HepG2 (cell line): ENCODE measurements at regions not wholly inside any gene's neighbourhood (a gene's known extent, or its start where the extent isn't known, plus 50 kb on each side); places are given as distances from the start of the nearest gene placed in this dataset.

ENCODE experiments used
- NONO ChIP-seq, 2 experiments: fragments of 450-650 bp in 1 of 2; sonication (generic) in 1 of 2; formaldehyde crosslinking in 1 of 2; IDR thresholded peaks in 1 of 2; conservative IDR thresholded peaks in 1 of 2; 2 replicates each; pipeline versions ENCODE4 v1.6.1 to v1.8.0; 2017 to 2022; ENCODE audit warnings: mild to moderate bottlenecking in 1 of 2, missing genetic modification reagents in 1 of 2, moderate library complexity in 1 of 2
- ZZZ3 ChIP-seq: sonication (generic); formaldehyde crosslinking; IDR thresholded peaks from 2 replicates; pipeline ENCODE4 v1.4.0; 2020; ENCODE audit warnings: missing genetic modification reagents, mild to moderate bottlenecking, borderline replicate concordance

DNA sequence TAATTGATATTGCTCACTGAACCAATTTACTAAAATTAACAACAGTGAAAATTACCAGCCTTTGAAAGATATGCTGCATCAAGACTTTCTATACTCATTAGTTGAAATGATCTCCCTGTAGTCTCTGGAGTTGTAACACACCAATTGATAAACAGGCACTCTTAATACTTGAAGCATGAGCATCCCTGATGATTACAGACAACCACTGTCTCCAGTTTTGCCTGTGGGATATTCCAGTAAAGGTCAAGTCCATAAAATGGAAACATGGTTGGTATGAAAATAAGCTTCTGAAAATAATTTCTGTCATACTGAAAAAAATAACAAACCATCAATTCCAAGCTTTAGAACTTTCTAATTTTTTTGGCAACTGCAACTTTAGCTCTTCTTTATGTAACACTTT is 405.8 kb downstream of the SPRY2 start:
- TF ChIP-seq NONO (IDR thresholded peaks at IDR 0.05) (no peak), NONO (CRISPR knock-in tag; conservative IDR thresholded peaks at IDR 0.05) (no peak), ZZZ3 (CRISPR knock-in tag) (no peak)
